ENCODE measurements at regions not wholly inside any gene's neighbourhood (a gene's known extent, or its start where the extent isn't known, plus 50 kb on each side); places are given as distances from the start of the nearest gene placed in this dataset.

DNA sequence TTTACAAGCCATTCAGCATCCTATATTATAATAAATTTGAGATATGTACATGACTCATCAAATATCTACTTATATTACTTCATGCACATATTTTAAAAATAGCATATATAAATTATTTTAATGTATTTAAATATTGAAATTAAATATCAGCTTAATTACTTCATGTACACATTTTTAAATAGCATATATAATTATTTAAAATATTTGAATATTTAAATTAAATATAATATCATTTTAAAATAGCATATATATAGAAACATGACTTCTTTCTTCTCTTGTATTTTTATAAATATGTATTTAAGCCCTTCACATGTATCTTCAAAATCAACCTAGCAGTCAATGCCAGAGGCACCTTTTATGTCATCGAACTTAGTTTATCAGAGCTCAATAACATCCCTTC is 298.8 kb upstream of the DSEL start:
- Mint-ChIP-seq H3K4me3 (ENCODE audit: unreplicated experiment) (no peak overlapping the region), H3K9me3 (ENCODE audit: unreplicated experiment) (no peaks in the 10 kb centered on the region), H3K27me3 (ENCODE audit: unreplicated experiment) (no peaks in the 10 kb centered on the region), H3K27ac (ENCODE audit: unreplicated experiment) (no peak overlapping the region), H3K36me3 (ENCODE audit: low read depth, unreplicated experiment) (no peaks in the 10 kb centered on the region), H3K4me1 (ENCODE audit: unreplicated experiment) (no peaks in the 10 kb centered on the region)
- no peak for DNase-seq (ENCODE audit: low spot score)
- TF ChIP-seq, protein P1, sequence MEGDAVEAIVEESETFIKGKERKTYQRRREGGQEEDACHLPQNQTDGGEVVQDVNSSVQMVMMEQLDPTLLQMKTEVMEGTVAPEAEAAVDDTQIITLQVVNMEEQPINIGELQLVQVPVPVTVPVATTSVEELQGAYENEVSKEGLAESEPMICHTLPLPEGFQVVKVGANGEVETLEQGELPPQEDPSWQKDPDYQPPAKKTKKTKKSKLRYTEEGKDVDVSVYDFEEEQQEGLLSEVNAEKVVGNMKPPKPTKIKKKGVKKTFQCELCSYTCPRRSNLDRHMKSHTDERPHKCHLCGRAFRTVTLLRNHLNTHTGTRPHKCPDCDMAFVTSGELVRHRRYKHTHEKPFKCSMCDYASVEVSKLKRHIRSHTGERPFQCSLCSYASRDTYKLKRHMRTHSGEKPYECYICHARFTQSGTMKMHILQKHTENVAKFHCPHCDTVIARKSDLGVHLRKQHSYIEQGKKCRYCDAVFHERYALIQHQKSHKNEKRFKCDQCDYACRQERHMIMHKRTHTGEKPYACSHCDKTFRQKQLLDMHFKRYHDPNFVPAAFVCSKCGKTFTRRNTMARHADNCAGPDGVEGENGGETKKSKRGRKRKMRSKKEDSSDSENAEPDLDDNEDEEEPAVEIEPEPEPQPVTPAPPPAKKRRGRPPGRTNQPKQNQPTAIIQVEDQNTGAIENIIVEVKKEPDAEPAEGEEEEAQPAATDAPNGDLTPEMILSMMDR (IDR thresholded peaks at IDR 0.05; ENCODE audit: unreplicated experiment) = no peak

DNA sequence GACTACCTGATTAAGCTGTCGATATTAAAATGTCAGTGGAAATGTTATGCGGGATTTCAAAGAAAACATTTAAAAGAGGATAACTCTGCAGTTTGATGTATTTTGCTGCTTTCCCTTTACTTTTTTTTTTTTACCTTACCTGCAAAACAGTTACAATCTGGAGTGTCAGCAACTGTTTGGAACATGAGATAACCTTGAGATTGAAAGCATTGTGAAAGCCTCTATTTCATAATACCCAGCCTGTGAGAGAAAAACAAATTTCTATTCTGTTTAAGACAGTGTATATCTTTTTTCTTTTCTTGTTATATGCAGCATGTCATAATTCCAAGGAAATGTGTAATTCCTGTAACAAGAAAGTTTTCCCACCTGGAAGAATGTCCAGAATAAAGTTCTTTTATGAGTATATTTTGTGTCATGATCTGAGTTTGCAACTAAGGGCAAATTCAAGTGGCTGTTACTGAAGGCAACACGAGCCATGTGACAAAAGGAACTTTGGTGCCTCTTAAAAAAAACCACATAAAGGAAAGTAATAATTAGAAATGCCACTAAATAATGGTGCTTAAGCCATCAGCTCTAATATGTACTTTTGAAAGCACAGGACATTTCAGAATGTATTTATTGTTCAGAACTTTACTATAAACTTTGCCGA is 297.0 kb upstream of the DSEL start:
- TF ChIP-seq, protein P1 (IDR thresholded peaks at IDR 0.05; ENCODE audit: unreplicated experiment) = no peak
- Mint-ChIP-seq H3K27ac (ENCODE audit: unreplicated experiment) (no peak overlapping the region), H3K9me3 (ENCODE audit: unreplicated experiment) (no peaks in the 10 kb centered on the region), H3K4me1 (ENCODE audit: unreplicated experiment) (no peaks in the 10 kb centered on the region), H3K27me3 (ENCODE audit: unreplicated experiment) (no peaks in the 10 kb centered on the region), H3K36me3 (ENCODE audit: low read depth, unreplicated experiment) (no peaks in the 10 kb centered on the region), H3K4me3 (ENCODE audit: unreplicated experiment) (no peak overlapping the region)
- DNase-seq (ENCODE audit: low spot score) = no peak

DNA sequence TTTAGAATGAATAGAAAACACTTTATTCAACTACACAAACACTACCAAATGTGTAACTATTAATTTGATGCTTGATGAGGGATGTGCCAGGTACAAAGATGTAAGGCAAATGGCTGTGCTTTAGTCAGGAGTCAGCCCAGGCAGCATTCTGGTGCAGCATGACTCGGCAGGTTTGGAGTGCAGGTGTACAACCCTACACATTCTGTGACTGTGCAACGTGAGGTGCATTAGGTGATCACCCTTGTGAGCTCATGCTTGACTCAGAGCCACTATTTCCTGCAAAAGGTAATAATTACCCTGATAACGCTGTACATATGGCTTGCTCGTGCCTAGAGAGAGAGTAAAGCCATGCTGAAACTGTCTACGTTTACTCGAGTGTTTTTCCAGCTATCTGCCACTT is 288.7 kb upstream of the DSEL start:
- TF ChIP-seq, protein P1 (IDR thresholded peaks at IDR 0.05; ENCODE audit: unreplicated experiment) = no peak
- Mint-ChIP-seq H3K36me3 (ENCODE audit: low read depth, unreplicated experiment) (no peaks in the 10 kb centered on the region), H3K27ac (ENCODE audit: unreplicated experiment) (no peak overlapping the region), H3K9me3 (ENCODE audit: unreplicated experiment) (peaks cover 4% of the 10 kb centered on the region), H3K4me3 (ENCODE audit: unreplicated experiment) (no peak overlapping the region), H3K4me1 (ENCODE audit: unreplicated experiment) (no peaks in the 10 kb centered on the region), H3K27me3 (ENCODE audit: unreplicated experiment) (peaks cover 1% of the 10 kb centered on the region)
- DNase-seq (ENCODE audit: low spot score) = no peak

DNA sequence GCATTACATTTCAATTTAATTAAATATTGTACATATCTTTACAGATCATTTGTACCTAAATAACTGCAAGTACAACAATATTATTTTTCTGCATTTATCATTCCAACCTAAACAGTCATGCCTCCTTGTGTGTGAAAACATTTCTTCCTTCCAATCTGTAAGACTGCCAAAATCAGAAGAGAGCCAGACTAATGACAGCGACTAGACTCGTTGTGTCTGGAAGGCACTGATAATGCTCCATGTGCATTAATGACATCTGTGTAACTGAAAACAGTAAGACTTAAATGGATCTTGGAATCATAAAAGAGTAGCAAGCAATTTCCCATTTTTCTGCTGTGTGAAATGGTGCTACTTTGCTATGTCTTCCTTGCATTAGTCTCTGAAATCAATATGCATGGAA is 278.0 kb upstream of the DSEL start:
- Mint-ChIP-seq H3K9me3 (ENCODE audit: unreplicated experiment) (no peaks in the 10 kb centered on the region), H3K4me1 (ENCODE audit: unreplicated experiment) (no peaks in the 10 kb centered on the region), H3K36me3 (ENCODE audit: low read depth, unreplicated experiment) (no peaks in the 10 kb centered on the region), H3K4me3 (ENCODE audit: unreplicated experiment) (no peak overlapping the region), H3K27me3 (ENCODE audit: unreplicated experiment) (no peaks in the 10 kb centered on the region), H3K27ac (ENCODE audit: unreplicated experiment) (no peak overlapping the region)
- no peak for DNase-seq (ENCODE audit: low spot score)
- TF ChIP-seq, protein P1 (IDR thresholded peaks at IDR 0.05; ENCODE audit: unreplicated experiment) = no peak

DNA sequence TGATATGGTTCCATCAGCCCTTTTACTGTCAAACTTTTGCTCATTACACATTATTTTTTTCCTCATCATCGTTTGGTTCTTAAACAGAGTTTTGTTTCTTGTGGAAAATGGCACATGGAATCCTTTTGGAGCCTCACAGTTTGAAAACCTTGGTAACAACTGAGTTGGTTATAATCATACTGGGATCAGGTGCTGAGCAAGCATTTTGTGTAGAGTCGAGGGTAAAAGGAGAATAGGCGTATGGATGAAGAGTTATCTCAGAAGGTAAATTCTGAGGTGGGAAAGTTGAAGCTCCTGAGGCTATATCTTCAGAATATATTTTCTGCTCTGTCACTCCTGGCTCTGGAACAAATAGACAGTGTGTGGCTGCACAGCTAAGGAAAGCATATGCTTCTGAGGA is 274.0 kb upstream of the DSEL start:
- no peak overlapping the region for H3K27ac Mint-ChIP-seq (ENCODE audit: unreplicated experiment)
- DNase-seq (ENCODE audit: low spot score) = no peak

More for the DNA sequence above, 274.0 kb upstream of the DSEL start:
- Mint-ChIP-seq H3K4me1 (ENCODE audit: unreplicated experiment) (no peaks in the 10 kb centered on the region), H3K27me3 (ENCODE audit: unreplicated experiment) (no peaks in the 10 kb centered on the region), H3K4me3 (ENCODE audit: unreplicated experiment) (no peak overlapping the region), H3K36me3 (ENCODE audit: low read depth, unreplicated experiment) (no peaks in the 10 kb centered on the region), H3K9me3 (ENCODE audit: unreplicated experiment) (no peaks in the 10 kb centered on the region)
- TF ChIP-seq, protein P1 (IDR thresholded peaks at IDR 0.05; ENCODE audit: unreplicated experiment) = no peak
